Mucosa of rectum (tissue), 2 donors: ENCODE measurements at regions not wholly inside any gene's neighbourhood (a gene's known extent, or its start where the extent isn't known, plus 50 kb on each side); places are given as distances from the start of the nearest gene placed in this dataset.

Source experiments
- H3K27ac ChIP-seq, 2 donors: one replicate each; pipeline ENCODE4 v1.7.0; 2013; ENCODE audit warnings: inconsistent platforms in 2 of 2, low read depth in 2 of 2, low read length in 2 of 2
- H3K27me3 ChIP-seq, 2 donors: one replicate each; pipeline ENCODE4 v1.7.0; 2013; ENCODE audit warnings: low read length in 2 of 2; ENCODE audit not compliant: control insufficient read depth in 2 of 2, insufficient read depth in 2 of 2
- H3K36me3 ChIP-seq, 2 donors: one replicate each; pipeline ENCODE4 v1.7.0; 2013; ENCODE audit warnings: low read length in 2 of 2; ENCODE audit not compliant: control insufficient read depth in 2 of 2, insufficient read depth in 2 of 2
- H3K4me1 ChIP-seq, 2 donors: one replicate each; pipeline ENCODE4 v1.7.0; 2013; ENCODE audit warnings: low read length in 2 of 2, mild to moderate bottlenecking in 1 of 2; ENCODE audit not compliant: control insufficient read depth in 2 of 2, insufficient read depth in 2 of 2
- H3K4me3 ChIP-seq, 2 donors: one replicate each; pipeline ENCODE4 v1.7.0; 2013; ENCODE audit warnings: low read length in 2 of 2
- H3K9ac ChIP-seq, 2 donors: one replicate each; pipeline ENCODE4 v1.7.0; 2013; ENCODE audit warnings: low read length in 2 of 2, low read depth in 1 of 2, mild to moderate bottlenecking in 1 of 2
- H3K9me3 ChIP-seq, 2 donors: one replicate each; pipeline ENCODE4 v1.7.0; 2013; ENCODE audit warnings: low read length in 2 of 2; ENCODE audit not compliant: control insufficient read depth in 2 of 2
- donor health status: healthy.
- donor health status: Normal muscosa, but diverticular disease.

GRCh38 chr15:39053480-39053879 lies 488.9 kb upstream of the RASGRP1 start:
- H3K4me3 ChIP-seq = no peak overlapping the region
- H3K27ac ChIP-seq = no peak overlapping the region
- no peaks in the 10 kb centered on the region for H3K4me1 ChIP-seq
- H3K9ac ChIP-seq = no peak overlapping the region
- no peaks in the 10 kb centered on the region for H3K27me3 ChIP-seq
- H3K9me3 ChIP-seq = peaks cover 0 to 5% of the 10 kb centered on the region in 2 donors
- H3K36me3 ChIP-seq = no peaks in the 10 kb centered on the region

GRCh38 chr15:39054128-39054732 lies 489.6 kb upstream of the RASGRP1 start:
- Histone ChIP-seq H3K4me1 (no peaks in the 10 kb centered on the region), H3K4me3 (no peak overlapping the region), H3K27ac (no peak overlapping the region), H3K36me3 (no peaks in the 10 kb centered on the region), H3K9ac (no peak overlapping the region), H3K27me3 (no peaks in the 10 kb centered on the region), H3K9me3 (peaks cover 0 to 4% of the 10 kb centered on the region in 2 donors)

GRCh38 chr15:39056357-39056756 lies 491.7 kb upstream of the RASGRP1 start:
- Histone ChIP-seq H3K27ac (no peak overlapping the region), H3K4me3 (no peak overlapping the region), H3K27me3 (no peaks in the 10 kb centered on the region), H3K9me3 (no peaks in the 10 kb centered on the region), H3K4me1 (no peaks in the 10 kb centered on the region), H3K36me3 (no peaks in the 10 kb centered on the region), H3K9ac (no peak overlapping the region)

- H3K27ac ChIP-seq = no peak overlapping the region
- H3K36me3 ChIP-seq = no peaks in the 10 kb centered on the region
- H3K4me3 ChIP-seq = no peak overlapping the region
- H3K9ac ChIP-seq = no peak overlapping the region
- no peaks in the 10 kb centered on the region for H3K4me1 ChIP-seq
- no peaks in the 10 kb centered on the region for H3K9me3 ChIP-seq
- no peaks in the 10 kb centered on the region for H3K27me3 ChIP-seq
These were observed 493.9 kb upstream of the RASGRP1 start for GRCh38 chr15:39058351-39059131.

DNA sequence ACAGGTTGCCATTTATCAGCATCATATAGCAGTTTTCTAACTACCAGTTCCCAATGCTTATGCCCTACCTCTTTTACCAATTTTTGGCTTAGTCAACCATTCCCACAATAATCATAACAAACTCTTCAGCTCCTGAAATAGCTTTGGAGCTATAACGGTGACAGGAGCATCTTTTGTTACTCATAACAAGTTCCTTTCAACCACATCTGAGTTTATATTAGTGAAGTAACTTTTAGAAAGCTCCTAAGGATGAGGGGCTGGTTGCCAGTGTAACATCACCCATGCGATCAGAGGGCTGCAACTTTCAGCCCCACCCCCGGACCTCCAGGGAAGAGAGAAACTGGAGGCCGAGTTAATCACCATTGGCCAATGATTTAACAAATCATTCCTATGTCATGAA lies 495.3 kb upstream of the RASGRP1 start:
- H3K27me3 ChIP-seq = no peaks in the 10 kb centered on the region
- H3K27ac ChIP-seq = no peak overlapping the region
- no peaks in the 10 kb centered on the region for H3K36me3 ChIP-seq
- H3K4me3 ChIP-seq = no peak overlapping the region
- no peaks in the 10 kb centered on the region for H3K9me3 ChIP-seq
- H3K4me1 ChIP-seq = no peaks in the 10 kb centered on the region
- H3K9ac ChIP-seq = no peak overlapping the region

DNA sequence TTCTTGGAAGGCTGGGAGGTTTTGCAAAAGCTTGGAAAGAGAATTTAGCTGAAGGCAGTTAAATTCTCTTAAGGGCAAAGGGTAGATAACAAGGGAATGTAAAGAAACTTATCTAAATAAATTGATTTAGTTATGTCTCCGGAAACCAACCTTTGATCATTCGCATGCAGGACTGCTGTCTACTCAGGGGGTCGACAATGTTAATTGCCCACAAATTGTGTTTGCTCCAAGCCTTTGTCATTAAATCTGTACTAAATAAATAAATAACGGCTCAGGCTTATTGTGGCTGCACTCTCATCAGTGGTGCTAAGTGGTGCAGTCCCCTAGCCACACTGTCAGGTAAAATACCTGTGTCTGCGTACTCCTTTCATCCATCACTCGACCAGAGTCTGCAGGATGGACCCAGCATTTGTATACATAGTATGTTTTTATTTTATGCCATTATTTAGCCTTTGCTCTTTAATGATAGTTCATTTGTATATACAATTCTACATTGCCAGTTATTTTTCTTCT lies 497.4 kb upstream of the RASGRP1 start:
- no peaks in the 10 kb centered on the region for H3K36me3 ChIP-seq
- H3K27ac ChIP-seq = no peak overlapping the region
- no peak overlapping the region for H3K4me3 ChIP-seq
- no peak overlapping the region for H3K9ac ChIP-seq
- H3K9me3 ChIP-seq = no peaks in the 10 kb centered on the region
- H3K27me3 ChIP-seq = no peaks in the 10 kb centered on the region
- no peaks in the 10 kb centered on the region for H3K4me1 ChIP-seq

DNA sequence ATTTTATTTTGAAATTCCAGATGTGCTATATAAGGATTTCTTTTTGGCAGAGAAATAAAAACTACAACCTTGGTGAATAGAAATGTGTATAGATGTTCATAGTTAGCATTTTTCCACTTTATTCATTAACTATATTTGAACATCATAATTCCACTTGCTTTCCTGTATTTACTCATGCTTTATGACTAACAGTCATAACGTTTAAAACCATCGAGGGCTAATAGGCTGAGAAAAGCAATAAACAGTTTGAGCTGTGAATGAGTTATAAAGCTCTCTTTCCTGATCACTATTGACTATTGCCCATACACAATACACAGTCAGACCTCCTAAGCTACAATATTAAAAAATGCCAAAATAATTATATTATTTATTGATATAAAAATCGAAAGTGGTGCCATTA lies 502.1 kb upstream of the RASGRP1 start:
- Histone ChIP-seq H3K4me3 (no peak overlapping the region), H3K27ac (no peak overlapping the region), H3K27me3 (no peaks in the 10 kb centered on the region), H3K4me1 (no peaks in the 10 kb centered on the region), H3K9me3 (no peaks in the 10 kb centered on the region), H3K9ac (no peak overlapping the region), H3K36me3 (no peaks in the 10 kb centered on the region)

GRCh38 chr15:39074341-39074985 lies 506.4 kb upstream of the THBS1 start:
- no peaks in the 10 kb centered on the region for H3K4me1 ChIP-seq
- H3K9me3 ChIP-seq = no peaks in the 10 kb centered on the region
- no peaks in the 10 kb centered on the region for H3K36me3 ChIP-seq
- H3K4me3 ChIP-seq = no peak overlapping the region
- no peaks in the 10 kb centered on the region for H3K27me3 ChIP-seq
- H3K9ac ChIP-seq = no peak overlapping the region
- H3K27ac ChIP-seq = no peak overlapping the region

GRCh38 chr15:39075311-39075710 lies 505.6 kb upstream of the THBS1 start:
- Histone ChIP-seq H3K27me3 (no peaks in the 10 kb centered on the region), H3K36me3 (no peaks in the 10 kb centered on the region), H3K9ac (no peak overlapping the region), H3K9me3 (no peaks in the 10 kb centered on the region), H3K27ac (no peak overlapping the region), H3K4me1 (no peaks in the 10 kb centered on the region), H3K4me3 (no peak overlapping the region)

GRCh38 chr15:39075756-39076341 lies 505.0 kb upstream of the THBS1 start:
- Histone ChIP-seq H3K9ac (no peak overlapping the region), H3K36me3 (no peaks in the 10 kb centered on the region), H3K4me3 (no peak overlapping the region), H3K9me3 (no peaks in the 10 kb centered on the region), H3K4me1 (no peaks in the 10 kb centered on the region), H3K27ac (no peak overlapping the region), H3K27me3 (no peaks in the 10 kb centered on the region)
